Spleen (tissue), 7 donors: ENCODE measurements at regions not wholly inside any gene's neighbourhood (a gene's known extent, or its start where the extent isn't known, plus 50 kb on each side); places are given as distances from the start of the nearest gene placed in this dataset.

ENCODE experiments used
- CTCF ChIP-seq, 11 experiments: fragments of 200-600 bp in 7 of 11; fragments of 450-650 bp in 4 of 11; sonication (generic) in 4 of 11; IDR thresholded peaks in 8 of 11; conservative IDR thresholded peaks in 3 of 11; 1 replicate in 7 of 11; 2 replicates in 4 of 11; pipeline versions ENCODE4 v1.4.0 to v1.8.0; 2016 to 2021; ENCODE audit warnings: antibody characterized with exemption in 11 of 11, inconsistent platforms in 4 of 11, mild to moderate bottlenecking in 1 of 11
- POLR2AphosphoS5 ChIP-seq, 3 donors: sonication (generic); formaldehyde crosslinking; IDR thresholded peaks; one replicate each; pipeline ENCODE4 v1.5.1; 2017; ENCODE audit warnings: antibody characterized with exemption in 3 of 3
- donor health status: DM: no; HTN: no; CAD: no; lungs with moderate emphysema.
- donor health status: DM: no; HTN: no; CAD: no.
- donor health status: DM: no; HTN: no; CAD: no.

GRCh38 chr10:8407501-8408021 is 353.1 kb downstream of the GATA3 start:
- TF ChIP-seq CTCF (IDR thresholded peaks at IDR 0.05 in 8 of 11, conservative IDR thresholded peaks at IDR 0.05 in 3 of 11) (no peak), POLR2AphosphoS5 (IDR thresholded peaks at IDR 0.05) (no peak)
